AG04450 (cell line): ENCODE measurements at regions not wholly inside any gene's neighbourhood (a gene's known extent, or its start where the extent isn't known, plus 50 kb on each side); places are given as distances from the start of the nearest gene placed in this dataset.

ENCODE experiments used
- CTCF ChIA-PET: fragments of 300-600, 350-600 bp; formaldehyde crosslinking; extraction: SDS; loops from one replicate; lab custom pipeline; 2022; ENCODE audit warnings: antibody characterized with exemption, inconsistent platforms; lab: Charles Lee
- POLR2A ChIA-PET: fragments of 350-600 bp; formaldehyde crosslinking; extraction: SDS; loops from one replicate; lab custom pipeline; 2021; ENCODE audit warnings: antibody characterized with exemption, inconsistent platforms; lab: Yijun Ruan, JAX
- DNase-seq: peaks from one replicate; pipeline ENCODE4 v3.0.0-alpha.2; 2011; ENCODE audit warnings: low read depth, low spot score
- H3K27ac ChIP-seq: one replicate; pipeline ENCODE4 v1.5.1; 2012; ENCODE audit warnings: low read depth, low read length, control low read depth
- H3K27me3 ChIP-seq: one replicate; pipeline ENCODE4 v1.6.0; 2012; ENCODE audit warnings: low read length; ENCODE audit not compliant: control insufficient read depth, insufficient read depth
- H3K4me3 ChIP-seq: 2 replicates; pipeline ENCODE4 v1.5.1; 2011; ENCODE audit warnings: mild to moderate bottlenecking, low read depth, low read length, control low read depth
- H3K9me3 ChIP-seq: 2 replicates; pipeline ENCODE4 v1.5.1; 2012; ENCODE audit warnings: low read length; ENCODE audit not compliant: control insufficient read depth, insufficient read depth
- CTCF ChIP-seq: IDR thresholded peaks from 2 replicates; pipeline ENCODE4 v1.5.1; 2011; ENCODE audit warnings: low read depth, low read length, control low read depth, inconsistent platforms

- DNase-seq, result peak; percentile 46
- Histone ChIP-seq H3K27ac (no peak overlapping the region), H3K27me3 (no peaks in the 10 kb centered on the region), H3K9me3 (no peaks in the 10 kb centered on the region), H3K4me3 (no peak overlapping the region)
- ChIA-PET CTCF (interaction anchor here (0.6 to 0.8 kb wide), 2 partner anchors 836 to 877 kb away, joined by 3 to 4 read pairs; no protein-coding TSS in a partner anchor), POLR2A (interaction anchor here (0.6 to 1.4 kb wide), 2 partner anchors 71 to 869 kb away, joined by 4 to 5 read pairs; no protein-coding TSS in a partner anchor)
- no peak for TF ChIP-seq CTCF
Observed at GRCh38 chr2:217551252-217551899, 451.4 kb downstream of the TNS1 start.

GRCh38 chr2:217539126-217539525, 463.7 kb downstream of the TNS1 start:
- H3K27me3 ChIP-seq, result no peaks in the 10 kb centered on the region
- H3K27ac ChIP-seq, result no peak overlapping the region
- ChIA-PET POLR2A (no interaction called here), CTCF (interaction anchor here (1.2 kb wide), 1 partner anchor 112 kb away, joined by 5 read pairs; no protein-coding TSS in a partner anchor)
- no peaks in the 10 kb centered on the region for H3K9me3 ChIP-seq
- DNase-seq, result no peak
- H3K4me3 ChIP-seq, result no peak overlapping the region
- TF ChIP-seq CTCF, result no peak

GRCh38 chr2:217538719-217539118, 464.1 kb downstream of the TNS1 start:
- no peaks in the 10 kb centered on the region for H3K27me3 ChIP-seq
- CTCF ChIA-PET, result interaction anchor here (1.2 kb wide), 1 partner anchor 112 kb away, joined by 5 read pairs; no protein-coding TSS in a partner anchor
- no peak for TF ChIP-seq CTCF
- H3K27ac ChIP-seq, result no peak overlapping the region
- H3K4me3 ChIP-seq, result no peak overlapping the region
- H3K9me3 ChIP-seq, result no peaks in the 10 kb centered on the region
- POLR2A ChIA-PET, result no interaction called here
- DNase-seq, result no peak

- TF ChIP-seq CTCF, result no peak
- Histone ChIP-seq H3K27me3 (peaks cover 9% of the 10 kb centered on the region), H3K4me3 (no peak overlapping the region), H3K9me3 (no peaks in the 10 kb centered on the region), H3K27ac (no peak overlapping the region)
- DNase-seq, result no peak
- ChIA-PET POLR2A (no interaction called here), CTCF (interaction anchor here (0.6 kb wide), 1 partner anchor 11 kb away, joined by 3 read pairs; no protein-coding TSS in a partner anchor)
Observed at GRCh38 chr2:217535957-217536708, 466.7 kb downstream of the TNS1 start.
